H4 (cell line): ENCODE measurements at regions not wholly inside any gene's neighbourhood (a gene's known extent, or its start where the extent isn't known, plus 50 kb on each side); places are given as distances from the start of the nearest gene placed in this dataset.
"Not testable (repeated sequence)": the region's sequence is repeated elsewhere in the genome, so short reads cannot be mapped to it uniquely, and the experiment has no call there.

Experiments used
- DNase-seq: peaks from one replicate; pipeline ENCODE4 v3.0.0-alpha.2; 2015; ENCODE audit warnings: low spot score

GRCh38 chr15:22200417-22200816 is 120.1 kb downstream of the OR4M2 start:
- DNase-seq = not testable (repeated sequence)

GRCh38 chr15:22201993-22202659 is 121.8 kb downstream of the OR4M2 start:
- not testable (repeated sequence) for DNase-seq

DNA sequence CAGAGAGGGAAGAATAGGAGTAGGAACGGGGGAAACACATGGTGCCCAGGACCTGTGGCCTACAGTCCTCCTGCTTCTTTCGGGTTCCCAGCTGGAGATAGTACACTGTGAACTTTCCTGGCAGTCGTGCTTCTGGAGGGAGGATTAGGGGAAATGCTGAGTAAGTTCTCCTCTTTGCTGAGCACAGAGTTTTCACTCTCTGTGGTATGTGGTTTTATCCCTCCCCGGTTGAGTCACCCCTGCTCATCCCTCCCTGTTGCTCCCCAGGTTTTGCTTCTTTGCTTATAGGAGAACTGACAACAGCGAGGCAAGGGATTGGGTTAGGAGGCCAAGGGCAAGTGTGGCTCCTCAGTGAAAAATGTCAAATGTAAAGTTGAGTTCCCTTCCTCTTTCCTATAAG is 122.9 kb downstream of the OR4M2 start:
- not testable (repeated sequence) for DNase-seq

GRCh38 chr15:22209086-22209485 is 128.8 kb downstream of the OR4M2 start:
- DNase-seq = not testable (repeated sequence)

DNA sequence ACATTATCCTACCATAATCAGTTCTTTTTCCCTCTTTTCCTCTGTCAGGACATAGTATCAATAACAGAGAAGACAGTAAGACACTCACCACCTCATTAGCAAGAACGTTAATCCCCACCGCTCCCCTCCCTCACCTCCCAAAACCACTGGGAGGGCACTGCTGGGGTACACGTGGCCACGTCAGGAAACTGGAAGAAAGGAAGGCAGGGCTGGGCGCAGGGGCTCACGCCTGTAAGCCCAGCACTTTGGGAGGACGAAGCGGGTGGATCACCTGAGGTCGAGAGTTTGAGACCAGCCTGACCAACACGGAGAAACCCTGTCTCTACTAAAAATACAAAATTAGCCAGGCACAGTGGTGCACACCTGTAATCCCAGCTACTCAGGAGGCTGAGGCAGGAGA is 142.3 kb downstream of the OR4M2 start:
- not testable (repeated sequence) for DNase-seq

DNA sequence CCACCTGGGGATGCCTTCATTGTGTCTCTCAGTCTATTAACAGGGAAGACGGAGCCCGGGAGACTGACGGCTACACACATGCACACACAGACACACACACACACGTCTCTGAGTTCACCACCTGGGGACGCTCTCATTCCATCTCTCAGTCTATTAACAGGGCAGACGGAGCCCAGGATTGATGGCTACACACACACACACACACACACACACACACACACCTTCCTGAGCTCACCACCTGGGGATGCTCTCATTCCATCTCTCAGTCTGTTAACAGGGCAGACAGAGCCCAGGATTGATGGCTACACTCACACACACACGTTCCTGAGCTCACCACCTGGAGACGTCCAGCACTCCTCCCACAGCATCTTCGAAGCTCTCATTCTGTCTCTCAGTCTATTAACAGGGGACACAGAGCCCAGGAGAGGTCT is 143.9 kb downstream of the OR4M2 start:
- DNase-seq = no peak

DNA sequence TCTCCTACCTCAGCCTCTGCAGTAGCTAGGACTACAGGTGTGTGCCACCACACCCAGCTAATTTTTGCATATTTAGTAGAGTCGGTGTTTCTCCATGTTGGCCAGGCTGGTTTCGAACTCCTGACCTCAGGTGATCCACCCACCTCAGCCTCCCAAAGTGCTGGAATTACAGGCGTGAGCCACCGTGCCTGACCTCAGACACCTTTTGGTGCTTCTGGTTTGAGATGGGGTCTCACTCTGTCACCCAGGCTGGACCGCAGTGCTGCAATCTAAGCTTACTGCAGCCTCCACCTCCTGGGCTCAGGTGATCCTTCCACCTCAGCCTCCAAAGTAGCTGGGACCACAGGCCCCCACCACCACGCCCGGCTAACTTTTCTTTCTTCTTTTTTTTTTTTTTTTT is 144.6 kb downstream of the OR4M2 start:
- not testable (repeated sequence) for DNase-seq

DNA sequence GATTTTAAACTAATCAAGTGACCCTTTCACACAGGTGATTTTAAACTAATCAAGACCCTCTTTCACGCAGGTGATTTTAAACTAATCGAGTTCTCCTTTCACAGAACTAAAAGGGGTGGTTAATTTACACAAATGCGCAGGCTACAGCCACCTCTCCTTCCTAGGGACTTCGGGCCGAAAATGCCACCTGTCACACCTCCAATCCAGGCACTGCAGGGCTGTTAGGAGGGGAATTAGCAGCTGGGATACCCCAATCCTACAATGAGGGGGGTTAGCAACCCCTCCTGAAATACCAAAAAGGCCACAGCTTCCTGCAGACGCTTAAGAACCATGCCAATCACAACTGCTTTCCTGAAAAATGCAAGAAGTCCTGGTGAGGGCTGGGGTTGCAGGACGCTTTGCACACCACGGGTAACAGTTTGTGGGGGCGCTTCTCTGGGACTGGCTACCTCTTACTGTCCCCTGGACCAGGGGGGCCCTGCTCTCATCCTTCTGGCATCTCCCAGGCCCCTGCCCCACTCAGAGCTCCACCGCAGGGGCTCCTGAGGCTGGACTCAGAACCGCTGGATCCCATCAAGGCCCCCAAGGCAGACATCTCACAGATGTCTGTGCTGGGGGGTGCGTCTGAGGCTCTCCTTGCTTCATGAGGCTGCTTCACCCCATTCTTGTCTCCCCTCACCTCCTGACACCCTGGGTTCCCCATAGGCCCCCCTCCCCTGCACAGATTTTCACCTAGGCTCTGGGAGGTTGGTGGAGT is 145.9 kb downstream of the OR4M2 start:
- no peak for DNase-seq

DNA sequence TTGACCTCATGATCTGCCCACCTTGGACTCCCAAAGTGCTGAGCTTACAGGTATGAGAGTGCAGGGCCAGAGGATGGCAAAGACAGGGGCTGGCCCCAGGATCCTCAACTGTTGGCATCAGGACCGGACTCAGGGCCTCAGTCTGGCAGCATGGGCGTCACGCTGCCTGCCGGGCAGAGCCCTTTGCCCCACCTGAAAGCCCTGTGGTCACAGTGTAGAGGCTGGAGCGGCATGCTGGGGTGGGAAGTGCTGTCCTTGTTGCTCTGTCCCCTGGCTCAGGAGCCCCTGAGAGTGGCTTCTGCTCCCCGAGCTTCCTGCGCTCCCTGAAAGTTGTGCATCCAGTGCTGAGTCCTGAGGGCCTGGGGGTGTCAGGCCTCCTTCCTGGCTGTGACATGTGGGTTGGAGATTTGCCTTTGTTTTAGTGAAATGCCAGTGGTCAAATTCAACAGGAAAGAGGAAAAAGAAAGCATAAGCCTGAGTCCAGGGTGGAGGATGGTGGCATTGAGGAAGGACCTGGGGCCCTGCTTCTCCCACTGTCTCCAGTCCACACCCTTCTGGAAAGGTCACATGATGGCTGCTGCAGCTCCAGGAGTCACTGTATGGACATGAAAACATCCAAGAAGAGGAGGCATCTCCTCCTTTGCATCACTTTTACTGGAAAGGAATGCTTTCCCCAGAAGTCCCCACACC is 147.2 kb downstream of the OR4M2 start:
- no peak for DNase-seq

DNA sequence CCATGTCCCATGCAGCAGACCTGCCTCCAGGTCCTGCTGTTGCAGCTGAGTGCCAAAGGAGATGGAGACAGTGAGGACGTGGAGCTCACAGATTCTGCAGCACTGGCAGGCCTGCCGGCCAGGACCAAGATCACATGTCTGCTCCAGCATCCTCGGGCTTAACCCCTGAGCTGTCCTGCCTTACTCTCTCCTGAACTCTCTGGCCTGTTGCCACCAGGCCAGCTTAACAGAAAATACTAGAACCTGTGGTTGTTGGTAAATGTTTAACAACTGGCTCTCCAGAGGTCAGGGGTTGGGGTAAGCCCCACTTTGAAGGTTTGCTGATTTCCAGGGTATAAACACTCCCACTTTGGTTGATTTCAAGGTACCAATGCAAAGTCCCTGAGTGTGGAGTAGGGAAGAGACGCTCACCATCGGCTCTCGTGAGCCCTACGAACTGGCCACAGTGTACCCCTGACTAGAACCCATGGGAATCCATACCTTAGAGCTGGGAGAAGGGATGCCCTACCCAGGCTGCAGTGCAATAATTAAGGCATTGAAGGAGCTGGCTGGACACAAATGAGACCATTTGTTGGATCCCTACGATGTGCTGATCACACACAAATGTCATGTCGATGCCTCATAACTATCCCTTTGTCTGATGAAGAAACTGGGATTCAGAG is 147.9 kb downstream of the OR4M2 start:
- no peak for DNase-seq

DNA sequence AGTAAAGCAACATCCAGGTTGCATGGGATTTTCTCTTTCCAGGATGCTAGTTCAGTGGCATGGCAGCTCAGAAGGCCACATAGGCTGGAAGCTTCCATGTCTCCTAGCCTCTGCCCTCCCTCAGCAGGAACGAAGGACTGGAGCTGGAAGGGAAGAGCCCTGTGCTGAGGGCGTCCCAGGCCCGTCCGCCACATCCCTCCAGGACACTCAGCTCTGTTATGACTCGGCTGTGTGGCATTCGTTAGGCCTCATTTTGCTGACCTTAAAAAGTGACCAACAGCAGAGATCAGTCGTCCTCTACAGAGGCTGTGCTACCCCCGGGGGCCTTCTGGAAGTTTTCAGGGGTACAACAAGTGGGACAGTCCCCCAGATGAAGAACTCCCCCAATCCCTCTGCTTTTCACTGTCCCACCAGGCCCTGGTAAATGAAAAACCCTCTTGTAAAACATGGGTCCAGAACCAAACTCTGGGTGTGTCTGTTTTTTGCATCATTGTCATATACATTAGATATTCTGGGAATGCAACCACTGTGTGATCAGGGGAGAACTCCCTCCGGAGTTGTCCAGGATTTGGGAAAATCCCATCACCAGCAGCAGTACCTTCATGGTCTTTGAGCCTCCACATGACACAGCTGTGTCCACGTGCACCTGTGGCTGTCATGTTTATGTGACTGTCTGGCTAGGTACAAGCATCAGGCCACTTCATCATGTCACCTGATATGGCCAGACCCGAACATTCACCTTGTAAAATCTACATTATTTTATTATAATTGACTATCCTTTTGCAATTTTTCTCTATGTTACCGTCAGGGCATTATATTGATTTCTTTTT is 149.9 kb downstream of the OR4M2 start:
- no peak for DNase-seq

DNA sequence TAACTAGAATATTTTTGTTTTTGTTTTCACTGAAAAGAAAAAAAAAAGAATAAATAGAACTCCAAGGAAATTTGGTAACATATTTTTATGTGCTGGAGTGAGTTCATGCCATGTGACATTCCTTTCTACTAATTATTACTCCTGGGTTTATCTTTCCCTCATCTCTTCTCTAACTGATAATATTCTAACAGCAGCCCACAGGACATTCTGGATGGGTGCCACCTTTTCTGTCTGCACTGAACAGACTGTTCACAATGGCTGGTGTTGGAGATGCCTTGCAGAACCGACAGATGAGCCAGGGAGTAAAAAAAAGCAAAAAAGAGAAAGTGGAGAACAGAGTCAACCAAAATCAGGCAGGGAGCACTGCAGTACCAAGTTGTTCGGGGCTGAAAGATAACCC is 151.3 kb downstream of the OR4M2 start:
- DNase-seq = no peak

DNA sequence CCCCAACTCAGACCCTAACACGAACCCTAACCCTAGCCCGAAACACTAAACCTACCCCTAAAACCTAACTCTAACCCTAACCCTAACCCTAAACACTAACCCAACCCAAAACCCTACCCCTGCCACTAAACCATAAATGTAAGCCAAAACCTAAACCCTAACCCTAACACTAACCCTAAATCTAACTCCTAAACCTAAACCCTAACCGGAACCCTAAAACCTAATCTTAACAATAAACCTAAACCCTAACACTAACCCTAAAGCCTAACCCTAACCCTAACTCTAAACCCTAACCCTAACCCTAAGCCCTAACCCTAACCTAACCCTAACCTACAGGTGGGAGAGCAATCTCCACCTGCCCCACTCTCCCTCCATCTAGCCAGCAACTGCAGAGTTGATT is 152.3 kb downstream of the OR4M2 start:
- DNase-seq = no peak

DNA sequence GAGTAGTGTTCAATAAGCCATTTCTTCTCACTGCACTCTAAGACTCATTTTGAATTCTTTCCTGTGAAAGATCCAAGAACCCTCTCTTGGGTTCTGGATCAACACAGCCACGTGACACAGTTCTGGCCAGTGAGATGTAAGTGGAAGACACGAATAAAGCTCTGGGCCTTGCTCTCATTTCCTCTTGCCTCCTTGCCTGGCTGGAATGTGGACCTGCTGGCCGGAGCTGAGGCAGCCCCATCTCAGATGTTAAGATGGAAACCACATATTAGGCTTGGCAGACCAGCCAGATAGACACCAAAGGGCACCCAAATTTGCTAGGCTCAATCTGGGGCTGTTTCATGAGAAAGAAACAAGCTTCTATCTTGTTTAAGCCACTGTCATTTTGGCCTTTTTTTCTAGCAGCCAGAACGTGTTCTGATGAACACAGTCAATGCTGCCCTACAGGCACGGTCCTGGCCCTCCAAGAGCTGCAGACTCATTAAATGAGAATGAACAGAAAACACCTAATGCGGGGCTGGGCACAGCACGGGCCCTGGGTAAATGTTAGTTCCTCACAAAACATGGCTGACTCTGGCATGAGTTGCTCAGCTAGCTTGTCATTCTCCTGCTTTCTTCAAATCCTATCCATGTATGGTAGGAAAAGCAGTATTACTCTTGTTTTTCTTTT is 155.1 kb downstream of the OR4M2 start:
- DNase-seq = not testable (repeated sequence)

- no peak for DNase-seq
Measured at GRCh38 chr15:22236469-22236868, 156.1 kb downstream of the OR4M2 start.

- DNase-seq = no peak
Measured at GRCh38 chr15:22237891-22238275, 157.6 kb downstream of the OR4M2 start.

GRCh38 chr15:22238276-22238958 is 158.1 kb downstream of the OR4M2 start:
- DNase-seq = not testable (repeated sequence)

DNA sequence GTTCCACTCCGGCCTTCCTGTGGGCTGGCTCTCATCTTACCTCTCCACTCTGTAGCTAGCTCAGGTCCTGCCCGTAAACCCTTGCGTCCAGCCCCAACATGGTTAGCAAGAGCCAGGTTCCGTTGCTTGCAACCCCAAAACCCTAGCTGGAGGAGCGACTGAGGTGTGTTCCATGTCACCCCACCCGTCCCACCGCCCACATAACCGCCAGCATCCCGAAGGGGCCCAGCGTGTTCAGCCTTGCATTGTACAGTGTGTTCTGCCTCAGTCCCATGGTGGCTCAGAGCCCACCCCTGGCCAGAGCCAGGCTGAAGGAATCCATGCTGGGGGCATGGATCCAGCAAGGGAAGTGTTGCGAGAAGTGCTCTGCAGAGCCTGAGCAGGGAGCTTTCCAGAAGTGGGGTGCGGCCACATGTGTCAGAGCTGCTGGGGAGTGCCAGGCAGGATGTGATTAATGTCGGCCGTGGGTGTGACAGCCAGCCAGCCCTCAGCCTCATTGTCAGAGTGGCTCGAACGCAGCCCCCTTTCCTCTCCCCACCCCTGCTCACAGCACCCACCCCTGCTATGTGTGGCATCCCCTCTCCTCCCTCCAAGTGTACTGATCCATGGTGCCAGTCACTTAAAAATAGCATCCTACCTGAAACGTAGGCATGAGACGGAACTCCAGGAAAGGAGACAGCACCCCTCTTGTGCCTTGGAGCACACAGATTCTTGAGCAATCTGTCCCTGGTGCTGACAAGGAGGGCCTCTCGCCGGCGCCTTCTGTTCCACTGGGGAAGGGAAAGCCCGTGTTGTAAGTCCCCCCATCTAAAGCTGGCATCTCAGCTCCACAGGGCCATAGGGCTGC is 158.9 kb downstream of the OR4M2 start:
- DNase-seq = not testable (repeated sequence)

GRCh38 chr15:22239806-22240180 is 159.5 kb downstream of the OR4M2 start:
- no peak for DNase-seq
